Liver (tissue), 8 donors: ENCODE measurements at regions not wholly inside any gene's neighbourhood (a gene's known extent, or its start where the extent isn't known, plus 50 kb on each side); places are given as distances from the start of the nearest gene placed in this dataset.

Experiments
- DNase-seq: peaks from one replicate; pipeline ENCODE4 v3.0.0-alpha.2; 2017; ENCODE audit warnings: low spot score
- H3K27ac ChIP-seq, 2 donors: one replicate each; pipeline ENCODE4 v1.7.0; 2013; ENCODE audit warnings: inconsistent platforms in 2 of 2, low read length in 2 of 2, control low read depth in 1 of 2, low read depth in 1 of 2, mild to moderate bottlenecking in 1 of 2
- H3K27me3 ChIP-seq, 4 donors: one replicate each; pipeline versions ENCODE4 v1.6.1 to v1.7.0; 2013; ENCODE audit warnings: low read length in 3 of 4, inconsistent platforms in 1 of 4, mild to moderate bottlenecking in 1 of 4, moderate library complexity in 1 of 4; ENCODE audit not compliant: control insufficient read depth in 4 of 4, insufficient read depth in 4 of 4
- H3K36me3 ChIP-seq, 4 donors: one replicate each; pipeline versions ENCODE4 v1.6.1 to v1.7.0; 2013; ENCODE audit warnings: low read length in 3 of 4, mild to moderate bottlenecking in 3 of 4, low read depth in 1 of 4, moderate library complexity in 1 of 4; ENCODE audit not compliant: control insufficient read depth in 4 of 4, insufficient read depth in 3 of 4
- H3K4me1 ChIP-seq, 4 donors: one replicate each; pipeline versions ENCODE4 v1.6.1 to v1.7.0; 2013; ENCODE audit warnings: low read length in 3 of 4, mild to moderate bottlenecking in 3 of 4, moderate library complexity in 1 of 4; ENCODE audit not compliant: control insufficient read depth in 4 of 4, insufficient read depth in 4 of 4
- H3K4me3 ChIP-seq, 3 donors: one replicate each; pipeline versions ENCODE4 v1.6.1 to v1.7.0; 2013; ENCODE audit warnings: low read length in 3 of 3, control low read depth in 1 of 3, low read depth in 1 of 3, mild to moderate bottlenecking in 1 of 3
- H3K9ac ChIP-seq, 2 donors: one replicate each; pipeline ENCODE4 v1.7.0; 2013; ENCODE audit warnings: low read length in 2 of 2, mild to moderate bottlenecking in 2 of 2, moderate library complexity in 2 of 2, control low read depth in 1 of 2, low read depth in 1 of 2
- H3K9me3 ChIP-seq, 4 donors: one replicate each; pipeline versions ENCODE4 v1.6.1 to v1.7.0; 2013; ENCODE audit warnings: low read length in 3 of 4; ENCODE audit not compliant: control insufficient read depth in 4 of 4
- EGR1 ChIP-seq, 2 donors: IDR thresholded peaks; 2 replicates each; pipeline ENCODE4 v1.6.1; 2016 to 2018; ENCODE audit warnings: antibody characterized with exemption in 2 of 2, low read depth in 2 of 2
- FOXA1 ChIP-seq: IDR thresholded peaks from 2 replicates; pipeline ENCODE4 v1.6.1; 2016; ENCODE audit warnings: antibody characterized with exemption
- FOXA2 ChIP-seq: IDR thresholded peaks from 2 replicates; pipeline ENCODE4 v1.6.1; 2016; ENCODE audit warnings: antibody characterized with exemption
- GABPA ChIP-seq, 2 donors: IDR thresholded peaks in 1 of 2; conservative IDR thresholded peaks in 1 of 2; 2 replicates each; pipeline ENCODE4 v1.6.1; 2016; ENCODE audit warnings: antibody characterized with exemption in 2 of 2, mild to moderate bottlenecking in 1 of 2, moderate library complexity in 1 of 2
- HNF4A ChIP-seq, 2 donors: conservative IDR thresholded peaks; 2 replicates each; pipeline ENCODE4 v1.6.1; 2016; ENCODE audit warnings: antibody characterized with exemption in 2 of 2, mild to moderate bottlenecking in 2 of 2
- HNF4G ChIP-seq: IDR thresholded peaks from 2 replicates; pipeline ENCODE4 v1.6.1; 2016; ENCODE audit warnings: antibody characterized with exemption
- JUND ChIP-seq, 2 donors: IDR thresholded peaks; 2 replicates each; pipeline ENCODE4 v1.6.1; 2016; ENCODE audit warnings: antibody characterized with exemption in 2 of 2
- MAX ChIP-seq: IDR thresholded peaks from 2 replicates; pipeline ENCODE4 v1.6.1; 2016; ENCODE audit warnings: antibody characterized with exemption
- NR2F2 ChIP-seq: IDR thresholded peaks from 2 replicates; pipeline ENCODE4 v1.6.1; 2016; ENCODE audit warnings: antibody characterized with exemption
- RAD21 ChIP-seq, 2 donors: IDR thresholded peaks; 2 replicates each; pipeline ENCODE4 v1.6.1; 2016; ENCODE audit warnings: antibody characterized with exemption in 2 of 2, mild to moderate bottlenecking in 2 of 2
- REST ChIP-seq: IDR thresholded peaks from 2 replicates; pipeline ENCODE4 v1.6.1; 2016; ENCODE audit warnings: antibody characterized with exemption, mild to moderate bottlenecking
- RXRA ChIP-seq, 2 donors: IDR thresholded peaks; 2 replicates each; pipeline ENCODE4 v1.6.1; 2017 to 2018; ENCODE audit warnings: antibody characterized with exemption in 2 of 2, mild to moderate bottlenecking in 1 of 2
- TAF1 ChIP-seq: conservative IDR thresholded peaks from 2 replicates; pipeline ENCODE4 v1.6.1; 2016; ENCODE audit warnings: antibody characterized with exemption, mild to moderate bottlenecking
- YY1 ChIP-seq: IDR thresholded peaks from 2 replicates; pipeline ENCODE4 v1.6.1; 2016; ENCODE audit warnings: antibody characterized with exemption, mild to moderate bottlenecking
- WGBS: extraction: QIAGEN DNeasy Blood & Tissue Kit; methylation state at CpG from one replicate; pipeline ENCODE4 v1.1.7; 2013; 5-methylcytosine and 5-hydroxymethylcytosine counted together
- TF ChIP-seq, protein P1 (sequence below): IDR thresholded peaks from 2 replicates; pipeline ENCODE4 v1.6.1; 2016; ENCODE audit warnings: antibody characterized with exemption
- TF ChIP-seq, protein P2 (sequence below): fragments of 150-350 bp; IDR thresholded peaks from 2 replicates; pipeline ENCODE4 v1.5.1; 2017; ENCODE audit warnings: improper control_type of control experiment, low read depth, low read length; ENCODE audit not compliant: missing input control
- TF ChIP-seq, protein P3 (sequence below): IDR thresholded peaks from 2 replicates; pipeline ENCODE4 v1.6.1; 2016; ENCODE audit warnings: antibody characterized with exemption
- donor health status: healthy.
- donor health status: healthy.
- donor health status: healthy.
- donor health status: healthy.
- donor health status: healthy.

GRCh38 chr1:59011663-59012062 is 227.8 kb upstream of the JUN start:
- H3K9me3 ChIP-seq = no peaks in the 10 kb centered on the region
- H3K4me3 ChIP-seq = no peak overlapping the region
- H3K9ac ChIP-seq = no peak overlapping the region
- no peaks in the 10 kb centered on the region for H3K4me1 ChIP-seq
- no peaks in the 10 kb centered on the region for H3K36me3 ChIP-seq
- 96% methylated on average over 3 of the region's 3 CpGs for WGBS
- no peaks in the 10 kb centered on the region for H3K27me3 ChIP-seq
- no peak for DNase-seq
- H3K27ac ChIP-seq = no peak overlapping the region
- TF ChIP-seq FOXA2 (no peak), NR2F2 (no peak), HNF4A (conservative IDR thresholded peaks at IDR 0.05) (no peak), EGR1 (IDR thresholded peaks at IDR 0.05; ENCODE audit: low read depth in 2 of 2) (no peak), MAX (no peak), HNF4G (no peak), JUND (IDR thresholded peaks at IDR 0.05) (no peak), GABPA (IDR thresholded peaks at IDR 0.05 in 1 of 2, conservative IDR thresholded peaks at IDR 0.05 in 1 of 2) (no peak), REST (no peak), TAF1 (no peak)
- TF ChIP-seq, protein P1, sequence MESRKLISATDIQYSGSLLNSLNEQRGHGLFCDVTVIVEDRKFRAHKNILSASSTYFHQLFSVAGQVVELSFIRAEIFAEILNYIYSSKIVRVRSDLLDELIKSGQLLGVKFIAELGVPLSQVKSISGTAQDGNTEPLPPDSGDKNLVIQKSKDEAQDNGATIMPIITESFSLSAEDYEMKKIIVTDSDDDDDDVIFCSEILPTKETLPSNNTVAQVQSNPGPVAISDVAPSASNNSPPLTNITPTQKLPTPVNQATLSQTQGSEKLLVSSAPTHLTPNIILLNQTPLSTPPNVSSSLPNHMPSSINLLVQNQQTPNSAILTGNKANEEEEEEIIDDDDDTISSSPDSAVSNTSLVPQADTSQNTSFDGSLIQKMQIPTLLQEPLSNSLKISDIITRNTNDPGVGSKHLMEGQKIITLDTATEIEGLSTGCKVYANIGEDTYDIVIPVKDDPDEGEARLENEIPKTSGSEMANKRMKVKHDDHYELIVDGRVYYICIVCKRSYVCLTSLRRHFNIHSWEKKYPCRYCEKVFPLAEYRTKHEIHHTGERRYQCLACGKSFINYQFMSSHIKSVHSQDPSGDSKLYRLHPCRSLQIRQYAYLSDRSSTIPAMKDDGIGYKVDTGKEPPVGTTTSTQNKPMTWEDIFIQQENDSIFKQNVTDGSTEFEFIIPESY = no peak
- TF ChIP-seq, protein P2, sequence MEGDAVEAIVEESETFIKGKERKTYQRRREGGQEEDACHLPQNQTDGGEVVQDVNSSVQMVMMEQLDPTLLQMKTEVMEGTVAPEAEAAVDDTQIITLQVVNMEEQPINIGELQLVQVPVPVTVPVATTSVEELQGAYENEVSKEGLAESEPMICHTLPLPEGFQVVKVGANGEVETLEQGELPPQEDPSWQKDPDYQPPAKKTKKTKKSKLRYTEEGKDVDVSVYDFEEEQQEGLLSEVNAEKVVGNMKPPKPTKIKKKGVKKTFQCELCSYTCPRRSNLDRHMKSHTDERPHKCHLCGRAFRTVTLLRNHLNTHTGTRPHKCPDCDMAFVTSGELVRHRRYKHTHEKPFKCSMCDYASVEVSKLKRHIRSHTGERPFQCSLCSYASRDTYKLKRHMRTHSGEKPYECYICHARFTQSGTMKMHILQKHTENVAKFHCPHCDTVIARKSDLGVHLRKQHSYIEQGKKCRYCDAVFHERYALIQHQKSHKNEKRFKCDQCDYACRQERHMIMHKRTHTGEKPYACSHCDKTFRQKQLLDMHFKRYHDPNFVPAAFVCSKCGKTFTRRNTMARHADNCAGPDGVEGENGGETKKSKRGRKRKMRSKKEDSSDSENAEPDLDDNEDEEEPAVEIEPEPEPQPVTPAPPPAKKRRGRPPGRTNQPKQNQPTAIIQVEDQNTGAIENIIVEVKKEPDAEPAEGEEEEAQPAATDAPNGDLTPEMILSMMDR = no peak

DNA sequence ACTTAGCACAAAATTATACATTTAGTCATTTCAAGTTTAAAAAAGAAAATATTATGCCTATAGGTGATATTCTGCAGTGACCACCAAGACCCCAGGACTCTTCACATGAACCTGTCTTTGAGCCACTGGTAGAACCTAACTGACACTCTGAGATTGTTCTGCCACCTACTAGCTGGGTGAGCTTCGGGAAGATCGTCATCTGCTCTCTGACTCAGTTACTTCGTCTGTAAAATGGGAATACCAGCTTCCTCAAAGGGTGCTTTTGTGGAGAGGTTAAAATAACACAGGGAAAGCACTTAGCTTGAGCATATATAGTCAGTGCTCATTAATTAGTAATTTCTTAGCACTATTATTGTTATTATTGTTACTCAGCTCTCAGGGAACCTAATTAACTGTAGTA is 228.5 kb upstream of the JUN start:
- WGBS = 94% methylated on average over 3 of the region's 3 CpGs
- no peak for DNase-seq
- no peaks in the 10 kb centered on the region for H3K36me3 ChIP-seq
- H3K4me1 ChIP-seq = no peaks in the 10 kb centered on the region
- H3K9me3 ChIP-seq = no peaks in the 10 kb centered on the region
- TF ChIP-seq YY1 = no peak
- TF ChIP-seq GABPA (IDR thresholded peaks at IDR 0.05 in 1 of 2, conservative IDR thresholded peaks at IDR 0.05 in 1 of 2) = no peak
- no peak for TF ChIP-seq RAD21 (IDR thresholded peaks at IDR 0.05)
- TF ChIP-seq EGR1 (IDR thresholded peaks at IDR 0.05; ENCODE audit: low read depth in 2 of 2) = no peak
- no peak for TF ChIP-seq FOXA2
- no peak for TF ChIP-seq HNF4A (conservative IDR thresholded peaks at IDR 0.05)
- TF ChIP-seq MAX = no peak
- no peak for TF ChIP-seq TAF1
- TF ChIP-seq, protein P3, sequence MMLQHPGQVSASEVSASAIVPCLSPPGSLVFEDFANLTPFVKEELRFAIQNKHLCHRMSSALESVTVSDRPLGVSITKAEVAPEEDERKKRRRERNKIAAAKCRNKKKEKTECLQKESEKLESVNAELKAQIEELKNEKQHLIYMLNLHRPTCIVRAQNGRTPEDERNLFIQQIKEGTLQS = no peak
- no peak for TF ChIP-seq RXRA (IDR thresholded peaks at IDR 0.05)
- no peak for TF ChIP-seq REST
- TF ChIP-seq FOXA1 = no peak
- TF ChIP-seq JUND (IDR thresholded peaks at IDR 0.05) = no peak
- TF ChIP-seq, protein P1 = no peak
- TF ChIP-seq NR2F2 = no peak
- no peak overlapping the region for H3K27ac ChIP-seq
- H3K9ac ChIP-seq = no peak overlapping the region
- no peak overlapping the region for H3K4me3 ChIP-seq
- H3K27me3 ChIP-seq = no peaks in the 10 kb centered on the region
